H1 (cell line): ENCODE measurements at regions not wholly inside any gene's neighbourhood (a gene's known extent, or its start where the extent isn't known, plus 50 kb on each side); places are given as distances from the start of the nearest gene placed in this dataset.

Source experiments
- CTCF ChIA-PET: fragments of 300-600 bp; sonication (Branson Sonifier 250); formaldehyde crosslinking; loops from one replicate; lab custom pipeline; 2021; ENCODE audit not compliant: partially characterized antibody; lab: Charles Lee
- POLR2A ChIA-PET: fragments of 300-600 bp; sonication (Branson Sonifier 250); formaldehyde crosslinking; loops from one replicate; lab custom pipeline; 2021; ENCODE audit warnings: inconsistent platforms; ENCODE audit not compliant: partially characterized antibody; lab: Charles Lee
- DNase-seq, 2 experiments: peaks; one replicate each; pipeline versions ENCODE4 v3.0.0 to v3.0.0-alpha.2; 2010 to 2022; ENCODE audit warnings: low spot score in 2 of 2, low read depth in 1 of 2, mixed read lengths in 1 of 2
- FAIRE-seq: peaks from 2 replicates; lab custom pipeline; 2011; peaks lifted over from hg19 to GRCh38; lab: Jason Lieb, UNC
- H2AFZ ChIP-seq: 2 replicates; pipeline ENCODE4 v1.8.1; 2012; ENCODE audit warnings: low read length, inconsistent platforms
- H2AK5ac ChIP-seq: 2 replicates; pipeline ENCODE4 v1.6.1; 2013; ENCODE audit warnings: low read depth, low read length
- H2BK120ac ChIP-seq: replicated peaks from 2 replicates; pipeline ENCODE3; 2013; ENCODE audit warnings: low read depth, low read length, inconsistent platforms
- H2BK12ac ChIP-seq: 2 replicates; pipeline ENCODE4 v1.6.1; 2013; ENCODE audit warnings: low read depth, low read length
- H2BK15ac ChIP-seq: 2 replicates; pipeline ENCODE4 v1.6.1; 2013; ENCODE audit warnings: low read length
- H2BK20ac ChIP-seq: 2 replicates; pipeline ENCODE4 v1.6.1; 2013; ENCODE audit warnings: low read length
- H2BK5ac ChIP-seq: 2 replicates; pipeline ENCODE4 v1.6.1; 2013; ENCODE audit warnings: low read depth, low read length
- H3K14ac ChIP-seq: 2 replicates; pipeline ENCODE4 v1.6.1; 2013; ENCODE audit warnings: inconsistent platforms; ENCODE audit not compliant: insufficient read length
- H3K18ac ChIP-seq: 2 replicates; pipeline ENCODE4 v1.6.1; 2013; ENCODE audit warnings: low read length; ENCODE audit errors: extremely low read depth
- H3K23ac ChIP-seq: 2 replicates; pipeline ENCODE4 v1.6.1; 2013; ENCODE audit warnings: inconsistent platforms; ENCODE audit not compliant: insufficient read length
- H3K23me2 ChIP-seq: 2 replicates; pipeline ENCODE4 v1.6.1; 2013; ENCODE audit warnings: low read depth, low read length
- H3K27ac ChIP-seq: 2 replicates; pipeline ENCODE4 v1.6.1; 2011; ENCODE audit warnings: low read depth, low read length, inconsistent platforms
- H3K27me3 ChIP-seq, 4 experiments: replicated peaks in 1 of 4; 1 replicate in 1 of 4; 2 replicates in 3 of 4; pipeline versions ENCODE4 v1.6.1 to v1.8.1; 2011 to 2013; ENCODE audit warnings: low read length in 3 of 4, mild to moderate bottlenecking in 3 of 4, inconsistent platforms in 2 of 4, mixed read lengths in 2 of 4, moderate library complexity in 1 of 4; ENCODE audit not compliant: control insufficient read depth in 3 of 4, insufficient read depth in 3 of 4; ENCODE audit errors: extremely low read depth in 1 of 4
- H3K36me3 ChIP-seq, 4 experiments: 2 replicates each; pipeline versions ENCODE4 v1.6.1 to v1.8.1; 2011 to 2013; ENCODE audit warnings: mild to moderate bottlenecking in 4 of 4, low read length in 3 of 4, moderate library complexity in 2 of 4, control low read depth in 1 of 4, inconsistent platforms in 1 of 4; ENCODE audit not compliant: insufficient read depth in 4 of 4, control insufficient read depth in 2 of 4
- H3K4ac ChIP-seq: replicated peaks from 2 replicates; pipeline ENCODE3; 2013; ENCODE audit warnings: low read length, low read depth, mixed read lengths, inconsistent platforms; ENCODE audit not compliant: insufficient read length
- H3K4me1 ChIP-seq, 4 experiments: replicated peaks in 1 of 4; 1 replicate in 1 of 4; 2 replicates in 3 of 4; pipeline versions ENCODE4 v1.6.1 to v1.8.1; 2011 to 2013; ENCODE audit warnings: low read length in 3 of 4, inconsistent platforms in 2 of 4, mixed read lengths in 1 of 4; ENCODE audit not compliant: insufficient read depth in 4 of 4, control insufficient read depth in 3 of 4
- H3K4me2 ChIP-seq, 2 experiments: 2 replicates each; pipeline versions ENCODE4 v1.6.1 to v1.8.1; 2011 to 2013; ENCODE audit warnings: low read depth in 2 of 2, low read length in 2 of 2, control low read depth in 1 of 2, inconsistent platforms in 1 of 2, mild to moderate bottlenecking in 1 of 2; ENCODE audit not compliant: insufficient read depth in 1 of 2
- H3K4me3 ChIP-seq, 4 experiments: fragments of 200-600, 300-600 bp in 1 of 4; sonication (generic), shearing (Covaris generic), sonication (Bioruptor Twin) in 1 of 4; 2 replicates each; pipeline versions ENCODE4 v1.5.1 to v1.8.1; 2011 to 2016; ENCODE audit warnings: low read length in 4 of 4, low read depth in 3 of 4, control low read depth in 2 of 4, inconsistent platforms in 2 of 4, mild to moderate bottlenecking in 2 of 4, mixed read lengths in 1 of 4, moderate library complexity in 1 of 4; ENCODE audit not compliant: insufficient read depth in 2 of 4; ENCODE audit errors: extremely low read depth in 1 of 4
- H3K56ac ChIP-seq: replicated peaks from 2 replicates; pipeline ENCODE3; 2013; ENCODE audit warnings: low read depth, mild to moderate bottlenecking, mixed read lengths, low read length, inconsistent platforms; ENCODE audit not compliant: insufficient read length
- H3K79me1 ChIP-seq: 2 replicates; pipeline ENCODE4 v1.6.1; 2013; ENCODE audit warnings: low read depth, low read length, control low read depth
- H3K79me2 ChIP-seq, 2 experiments: 2 replicates each; pipeline versions ENCODE4 v1.6.1 to v1.8.1; 2012 to 2013; ENCODE audit warnings: low read length in 2 of 2, mild to moderate bottlenecking in 2 of 2, inconsistent platforms in 1 of 2; ENCODE audit not compliant: insufficient read depth in 2 of 2, control insufficient read depth in 1 of 2
- H3K9ac ChIP-seq, 4 experiments: replicated peaks in 1 of 4; 1 replicate in 1 of 4; 2 replicates in 3 of 4; pipeline versions ENCODE4 v1.6.1 to v1.8.1; 2011 to 2013; ENCODE audit warnings: low read depth in 3 of 4, low read length in 3 of 4, control low read depth in 2 of 4, mild to moderate bottlenecking in 2 of 4, moderate library complexity in 2 of 4, inconsistent platforms in 1 of 4; ENCODE audit errors: extremely low read depth in 1 of 4
- H3K9me3 ChIP-seq, 2 experiments: 2 replicates each; pipeline versions ENCODE4 v1.6.1 to v1.8.1; 2012 to 2013; ENCODE audit warnings: mild to moderate bottlenecking in 2 of 2, moderate library complexity in 2 of 2, control low read depth in 1 of 2, inconsistent platforms in 1 of 2, low read depth in 1 of 2, low read length in 1 of 2, mixed read lengths in 1 of 2; ENCODE audit not compliant: insufficient read depth in 2 of 2
- H4K20me1 ChIP-seq, 2 experiments: replicated peaks in 1 of 2; 2 replicates each; pipeline versions ENCODE3 to v1.8.1; 2011 to 2013; ENCODE audit warnings: inconsistent platforms in 2 of 2, low read length in 2 of 2, mild to moderate bottlenecking in 1 of 2; ENCODE audit not compliant: insufficient read depth in 2 of 2, control insufficient read depth in 1 of 2
- H4K5ac ChIP-seq: 2 replicates; pipeline ENCODE4 v1.6.1; 2013; ENCODE audit warnings: low read length, low read depth, mixed read lengths, inconsistent platforms; ENCODE audit not compliant: insufficient read length
- H4K8ac ChIP-seq: 2 replicates; pipeline ENCODE4 v1.8.0; 2013; ENCODE audit warnings: mild to moderate bottlenecking, moderate library complexity, low read length, inconsistent platforms; ENCODE audit not compliant: insufficient read depth; ENCODE audit errors: extremely low read depth
- H4K91ac ChIP-seq: replicated peaks from 2 replicates; pipeline ENCODE3; 2013; ENCODE audit warnings: low read length, mixed read lengths, inconsistent platforms; ENCODE audit not compliant: insufficient read length
- BACH1 ChIP-seq: IDR thresholded peaks from 2 replicates; pipeline ENCODE4 v1.6.1; 2012; ENCODE audit warnings: low read length, improper control_type of control experiment
- CBX5 ChIP-seq: fragments of 300-800, 300-1000 bp; sonication (generic); IDR thresholded peaks from 2 replicates; pipeline ENCODE4 v1.7.1; 2016; ENCODE audit warnings: antibody characterized with exemption, low read length, low read depth
- CTBP2 ChIP-seq: IDR thresholded peaks from 2 replicates; pipeline ENCODE4 v1.7.0; 2011; ENCODE audit warnings: borderline replicate concordance, mild to moderate bottlenecking, moderate library complexity, mixed read lengths, low read length; ENCODE audit not compliant: insufficient read depth, insufficient read length
- GABPA ChIP-seq: IDR thresholded peaks from 2 replicates; pipeline ENCODE4 v1.6.1; 2011; ENCODE audit warnings: mild to moderate bottlenecking, low read length, moderate library complexity, borderline replicate concordance; ENCODE audit not compliant: insufficient read depth
- JUND ChIP-seq: IDR thresholded peaks from 2 replicates; pipeline ENCODE4 v1.6.1; 2011; ENCODE audit warnings: mild to moderate bottlenecking, improper control_type of control experiment, low read length
- KDM1A ChIP-seq: fragments of 200-600, 300-600 bp; sonication (generic); IDR thresholded peaks from 2 replicates; pipeline ENCODE4 v1.7.1; 2016; ENCODE audit warnings: mild to moderate bottlenecking, low read length, borderline replicate concordance
- PHF8 ChIP-seq: fragments of 200-600 bp; sonication (generic); conservative IDR thresholded peaks from 2 replicates; pipeline ENCODE4 v1.7.1; 2012; ENCODE audit warnings: low read depth, mild to moderate bottlenecking, inconsistent platforms, low read length, moderate library complexity
- RFX5 ChIP-seq: IDR thresholded peaks from 2 replicates; pipeline ENCODE4 v1.6.1; 2011; ENCODE audit warnings: low read depth, low read length, improper control_type of control experiment, borderline replicate concordance
- RNF2 ChIP-seq: fragments of 200-900, 300-1000 bp; sonication (generic); IDR thresholded peaks from 2 replicates; pipeline ENCODE4 v1.7.1; 2016; ENCODE audit warnings: borderline replicate concordance, low read depth, mild to moderate bottlenecking, antibody characterized with exemption, low read length; ENCODE audit not compliant: poor library complexity, severe bottlenecking; ENCODE audit errors: missing control alignments
- YY1 ChIP-seq: IDR thresholded peaks from 2 replicates; pipeline ENCODE4 v1.6.1; 2011; ENCODE audit warnings: low read depth, mild to moderate bottlenecking, low read length
- WGBS, 2 experiments: shearing (Covaris generic) in 1 of 2; methylation state at CpG; one replicate each; pipeline versions ENCODE4 v1.1.6 to v1.1.7; 2013 to 2015; ENCODE audit warnings: low lambda C conversion rate in 2 of 2, mixed read lengths in 2 of 2, inconsistent platforms in 1 of 2, low coverage in 1 of 2, missing lambda C conversion rate in 1 of 2; ENCODE audit not compliant: insufficient replicate concordance in 2 of 2, insufficient coverage in 1 of 2, insufficient read length in 1 of 2; ENCODE audit errors: extremely low coverage in 1 of 2, missing lambda C conversion rate in 1 of 2; 5-methylcytosine and 5-hydroxymethylcytosine counted together
- TF ChIP-seq, protein P1 (sequence below), 3 experiments: IDR thresholded peaks; 1 replicate in 2 of 3; 2 replicates in 1 of 3; pipeline versions ENCODE4 v1.5.1 to v1.6.1; 2011; ENCODE audit warnings: low read length in 3 of 3, mild to moderate bottlenecking in 3 of 3, inconsistent platforms in 2 of 3, low read depth in 1 of 3, moderate library complexity in 1 of 3; ENCODE audit not compliant: insufficient read depth in 1 of 3; ENCODE audit errors: control extremely low read depth in 1 of 3

DNA sequence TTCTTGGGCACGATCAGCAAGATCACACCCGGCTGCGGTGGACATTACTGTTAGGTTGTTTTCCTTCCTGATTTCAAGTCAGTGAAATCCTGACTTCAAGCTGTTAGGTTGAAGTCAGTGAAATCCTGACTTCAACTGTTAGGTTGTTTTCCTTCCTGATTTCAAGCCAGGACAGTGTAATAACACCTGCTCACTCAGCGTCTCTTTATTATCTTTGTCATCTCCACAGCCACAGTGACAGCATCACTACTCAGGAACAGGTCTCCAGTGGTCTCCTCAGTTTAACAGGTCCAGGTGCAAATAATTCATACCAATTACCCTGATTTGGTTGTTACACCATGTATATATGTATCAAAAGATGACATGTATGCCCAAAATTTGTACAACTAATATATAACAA, 208.1 kb upstream of the REG3G start:
- Histone ChIP-seq H3K23me2 (no peaks in the 10 kb centered on the region), H3K9ac (no peak overlapping the region), H2BK12ac (no peak overlapping the region), H3K79me1 (no peaks in the 10 kb centered on the region), H3K9me3 (no peaks in the 10 kb centered on the region), H3K56ac (no peak overlapping the region), H2BK20ac (no peak overlapping the region), H2BK15ac (no peak overlapping the region), H3K4ac (no peak overlapping the region), H3K4me3 (no peak overlapping the region), H3K4me1 (no peaks in the 10 kb centered on the region), H3K27me3 (no peaks in the 10 kb centered on the region), H4K91ac (no peak overlapping the region), H3K14ac (no peak overlapping the region), H2AFZ (peak overlapping the region; percentile 50; the same call in 1 of the 2 replicates), H4K20me1 (no peaks in the 10 kb centered on the region), H3K36me3 (no peaks in the 10 kb centered on the region), H2BK5ac (no peak overlapping the region), H3K79me2 (no peaks in the 10 kb centered on the region), H4K5ac (no peak overlapping the region), H3K23ac (no peak overlapping the region), H3K27ac (no peak overlapping the region), H3K18ac (no peak overlapping the region), H2BK120ac (no peak overlapping the region), H4K8ac (no peak overlapping the region), H2AK5ac (no peak overlapping the region), H3K4me2 (no peak overlapping the region)
- no peak for DNase-seq
- TF ChIP-seq CBX5 (no peak), CTBP2 (no peak), BACH1 (no peak), RFX5 (no peak), GABPA (no peak), JUND (no peak), PHF8 (no peak), RNF2 (no peak), KDM1A (no peak), YY1 (no peak)
- TF ChIP-seq, protein P1, sequence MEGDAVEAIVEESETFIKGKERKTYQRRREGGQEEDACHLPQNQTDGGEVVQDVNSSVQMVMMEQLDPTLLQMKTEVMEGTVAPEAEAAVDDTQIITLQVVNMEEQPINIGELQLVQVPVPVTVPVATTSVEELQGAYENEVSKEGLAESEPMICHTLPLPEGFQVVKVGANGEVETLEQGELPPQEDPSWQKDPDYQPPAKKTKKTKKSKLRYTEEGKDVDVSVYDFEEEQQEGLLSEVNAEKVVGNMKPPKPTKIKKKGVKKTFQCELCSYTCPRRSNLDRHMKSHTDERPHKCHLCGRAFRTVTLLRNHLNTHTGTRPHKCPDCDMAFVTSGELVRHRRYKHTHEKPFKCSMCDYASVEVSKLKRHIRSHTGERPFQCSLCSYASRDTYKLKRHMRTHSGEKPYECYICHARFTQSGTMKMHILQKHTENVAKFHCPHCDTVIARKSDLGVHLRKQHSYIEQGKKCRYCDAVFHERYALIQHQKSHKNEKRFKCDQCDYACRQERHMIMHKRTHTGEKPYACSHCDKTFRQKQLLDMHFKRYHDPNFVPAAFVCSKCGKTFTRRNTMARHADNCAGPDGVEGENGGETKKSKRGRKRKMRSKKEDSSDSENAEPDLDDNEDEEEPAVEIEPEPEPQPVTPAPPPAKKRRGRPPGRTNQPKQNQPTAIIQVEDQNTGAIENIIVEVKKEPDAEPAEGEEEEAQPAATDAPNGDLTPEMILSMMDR (IDR thresholded peaks at IDR 0.05; ENCODE audit: control extremely low read depth in 1 of 3, insufficient read depth in 1 of 3, low read depth in 1 of 3, low read length in 3 of 3), result no peak
- FAIRE-seq, result no peak
- 93% methylated on average over 4 of the region's 4 CpGs; no CpG with 5 or more reads in 1 of the 2 experiments for WGBS, 2 experiments
- POLR2A ChIA-PET, result no interaction called here
- CTCF ChIA-PET, result no interaction called here
